Osteoblast (primary cell): ENCODE measurements at regions not wholly inside any gene's neighbourhood (a gene's known extent, or its start where the extent isn't known, plus 50 kb on each side); places are given as distances from the start of the nearest gene placed in this dataset.

Experiments used
- DNase-seq: peaks from one replicate; pipeline ENCODE4 v3.0.0; 2011; ENCODE audit warnings: low spot score, mixed read lengths; ENCODE audit not compliant: insufficient read length; ENCODE audit errors: missing footprints
- H2AFZ ChIP-seq: 2 replicates; pipeline ENCODE4 v1.6.0; 2011; ENCODE audit warnings: mild to moderate bottlenecking, low read length
- H3K27ac ChIP-seq: 2 replicates; pipeline ENCODE4 v1.5.1; 2011; ENCODE audit warnings: mild to moderate bottlenecking, low read depth, low read length, moderate library complexity
- H3K27me3 ChIP-seq: 2 replicates; pipeline ENCODE4 v1.6.0; 2012; ENCODE audit warnings: mild to moderate bottlenecking, control low read depth, inconsistent platforms, low read length, moderate library complexity; ENCODE audit not compliant: insufficient read depth
- H3K36me3 ChIP-seq: 2 replicates; pipeline ENCODE4 v1.5.1; 2011; ENCODE audit warnings: mild to moderate bottlenecking, low read length, control low read depth, moderate library complexity; ENCODE audit not compliant: insufficient read depth
- H3K4me1 ChIP-seq: 2 replicates; pipeline ENCODE4 v1.5.1; 2011; ENCODE audit warnings: mild to moderate bottlenecking, low read length, control low read depth, moderate library complexity; ENCODE audit not compliant: insufficient read depth
- H3K4me2 ChIP-seq: 2 replicates; pipeline ENCODE4 v1.6.0; 2011; ENCODE audit warnings: mild to moderate bottlenecking, low read length; ENCODE audit not compliant: insufficient read depth
- H3K4me3 ChIP-seq: fragments of 200-600 bp; sonication (generic); 3 replicates; pipeline ENCODE4 v1.5.1; 2012; ENCODE audit warnings: mild to moderate bottlenecking, low read length, inconsistent platforms; ENCODE audit not compliant: insufficient read depth
- H3K79me2 ChIP-seq: 2 replicates; pipeline ENCODE4 v1.6.0; 2012; ENCODE audit warnings: mild to moderate bottlenecking, low read length, control low read depth, inconsistent platforms; ENCODE audit not compliant: insufficient read depth
- H3K9me3 ChIP-seq: 2 replicates; pipeline ENCODE4 v1.5.1; 2011; ENCODE audit warnings: low read depth, low read length, control low read depth
- H4K20me1 ChIP-seq: 2 replicates; pipeline ENCODE4 v1.6.0; 2012; ENCODE audit warnings: mild to moderate bottlenecking, low read length, control low read depth; ENCODE audit not compliant: insufficient read depth
- CTCF ChIP-seq: IDR thresholded peaks from 2 replicates; pipeline ENCODE4 v1.5.1; 2011; ENCODE audit warnings: mild to moderate bottlenecking, low read depth, low read length, moderate library complexity; ENCODE audit errors: extremely low read depth

GRCh38 chr3:15851735-15852134 is 54.0 kb upstream of the ANKRD28 start:
- Histone ChIP-seq H3K36me3 (no peaks in the 10 kb centered on the region), H3K4me1 (no peaks in the 10 kb centered on the region), H3K4me3 (no peak overlapping the region), H3K27ac (no peak overlapping the region), H3K79me2 (peaks cover 61% of the 10 kb centered on the region), H3K9me3 (no peaks in the 10 kb centered on the region), H3K27me3 (no peaks in the 10 kb centered on the region), H4K20me1 (no peaks in the 10 kb centered on the region), H3K4me2 (no peak overlapping the region), H2AFZ (no peak overlapping the region)
- no peak for TF ChIP-seq CTCF
- DNase-seq = no peak

GRCh38 chr3:15858547-15859506 is 61.0 kb upstream of the ANKRD28 start:
- H3K9me3 ChIP-seq = no peaks in the 10 kb centered on the region
- no peak for TF ChIP-seq CTCF
- no peaks in the 10 kb centered on the region for H3K36me3 ChIP-seq
- peak overlapping the region; percentile 82 for H3K4me2 ChIP-seq
- peaks cover 50% of the 10 kb centered on the region for H3K79me2 ChIP-seq
- peak overlapping the region; percentile 80 for H2AFZ ChIP-seq
- DNase-seq = no peak
- H3K4me3 ChIP-seq = peak overlapping the region; percentile 77
- H4K20me1 ChIP-seq = no peaks in the 10 kb centered on the region
- peaks cover 3% of the 10 kb centered on the region for H3K4me1 ChIP-seq
- no peaks in the 10 kb centered on the region for H3K27me3 ChIP-seq
- H3K27ac ChIP-seq = no peak overlapping the region

- H3K27ac ChIP-seq = no peak overlapping the region
- no peak overlapping the region for H3K4me2 ChIP-seq
Observed at GRCh38 chr3:15859507-15860013, 61.8 kb upstream of the ANKRD28 start.

More at GRCh38 chr3:15859507-15860013, 61.8 kb upstream of the ANKRD28 start:
- peaks cover 42% of the 10 kb centered on the region for H3K79me2 ChIP-seq
- no peaks in the 10 kb centered on the region for H4K20me1 ChIP-seq
- no peaks in the 10 kb centered on the region for H3K36me3 ChIP-seq
- peaks cover 3% of the 10 kb centered on the region for H3K4me1 ChIP-seq
- no peaks in the 10 kb centered on the region for H3K9me3 ChIP-seq
- no peak overlapping the region for H2AFZ ChIP-seq
- no peaks in the 10 kb centered on the region for H3K27me3 ChIP-seq
- peak overlapping the region; percentile 77 for H3K4me3 ChIP-seq
- TF ChIP-seq CTCF = no peak
- peak; percentile 99 for DNase-seq
